HCT116 (cell line): ENCODE measurements at regions not wholly inside any gene's neighbourhood (a gene's known extent, or its start where the extent isn't known, plus 50 kb on each side); places are given as distances from the start of the nearest gene placed in this dataset.
"Not testable (repeated sequence)": the region's sequence is repeated elsewhere in the genome, so short reads cannot be mapped to it uniquely, and the experiment has no call there.

ENCODE experiments used
- ATAC-seq: fragments of 200-7000 bp; cut with Tn5 transposase; 2 replicates; pipeline ENCODE4 v1.9.1; 2020; ENCODE audit warnings: mild to moderate bottlenecking, moderate library complexity
- BruUV-seq: library from RNA; stranded (reverse); fragments of 400-500 nt; replicated peaks from 2 replicates; lab custom pipeline; 2021; lab: Mats Ljungman, UMichigan
- CTCF ChIA-PET: fragments of 300-600 bp; sonication (Branson Sonifier 250); formaldehyde crosslinking; loops from one replicate; lab custom pipeline; 2021; ENCODE audit warnings: antibody characterized with exemption; lab: Charles Lee
- POLR2A ChIA-PET: fragments of 300-600, 350-600 bp; sonication (Branson Sonifier 250); formaldehyde crosslinking; loops from one replicate; lab custom pipeline; 2021; ENCODE audit warnings: antibody characterized with exemption; lab: Charles Lee
- RAD21 ChIA-PET, 2 experiments: fragments of 300-600 bp; sonication (Branson Sonifier 250); formaldehyde crosslinking; loops; one replicate each; lab custom pipeline; 2023; ENCODE audit warnings: low total read pairs in 2 of 2; ENCODE audit not compliant: uncharacterized antibody in 2 of 2, unreplicated experiment in 2 of 2, low non-redundant PET in 1 of 2; lab: Charles Lee
- DNase-seq: peaks from one replicate; pipeline ENCODE4 v3.0.0-alpha.2; 2010; ENCODE audit warnings: low read depth, low spot score
- H2AFZ ChIP-seq: fragments of 200-600 bp; shearing (Covaris generic), sonication (generic); 2 replicates; pipeline ENCODE4 v1.6.1; 2017; ENCODE audit warnings: low read depth, mixed run types, mixed read lengths, antibody characterized with exemption, low read length; ENCODE audit not compliant: poor library complexity, severe bottlenecking
- H3K27ac ChIP-seq: 2 replicates; pipeline ENCODE4 v1.5.1; 2012; ENCODE audit warnings: low read depth, low read length
- H3K27me3 ChIP-seq: fragments of 200-600 bp; sonication (generic); 2 replicates; pipeline ENCODE4 v1.6.1; 2016; ENCODE audit warnings: mixed run types, low read length, mixed read lengths; ENCODE audit not compliant: insufficient read depth
- H3K36me3 ChIP-seq, 2 experiments: fragments of 200-500 bp in 1 of 2; fragments of 200-600 bp in 1 of 2; sonication (Bioruptor generic) in 1 of 2; sonication (generic) in 1 of 2; 2 replicates each; pipeline versions ENCODE4 v1.5.1 to v1.6.1; 2014 to 2016; ENCODE audit warnings: low read length in 2 of 2, inconsistent platforms in 1 of 2, mixed read lengths in 1 of 2, mixed run types in 1 of 2; ENCODE audit not compliant: insufficient read depth in 2 of 2, control insufficient read depth in 1 of 2
- H3K4me1 ChIP-seq, 2 experiments: fragments of 200-600 bp in 1 of 2; sonication (generic) in 1 of 2; 2 replicates each; pipeline versions ENCODE4 v1.5.1 to v1.6.1; 2012 to 2017; ENCODE audit warnings: low read length in 2 of 2, inconsistent platforms in 1 of 2, mild to moderate bottlenecking in 1 of 2, mixed read lengths in 1 of 2, mixed run types in 1 of 2, moderate library complexity in 1 of 2; ENCODE audit not compliant: insufficient read depth in 2 of 2, control insufficient read depth in 1 of 2
- H3K4me2 ChIP-seq: fragments of 200-600 bp; sonication (generic); 2 replicates; pipeline ENCODE4 v1.6.1; 2017; ENCODE audit warnings: mixed run types, low read length, mixed read lengths
- H3K4me3 ChIP-seq, 2 experiments: fragments of 200-600 bp in 1 of 2; sonication (generic) in 1 of 2; replicated peaks in 1 of 2; 2 replicates each; pipeline ENCODE4 v1.5.1; 2011 to 2016; ENCODE audit warnings: low read length in 2 of 2, control low read depth in 1 of 2, low read depth in 1 of 2, mild to moderate bottlenecking in 1 of 2, mixed read lengths in 1 of 2, mixed run types in 1 of 2
- H3K79me2 ChIP-seq: fragments of 200-600 bp; sonication (generic); 2 replicates; pipeline ENCODE4 v1.6.1; 2017; ENCODE audit warnings: mild to moderate bottlenecking, mixed run types, low read length, moderate library complexity, mixed read lengths; ENCODE audit not compliant: insufficient read depth
- H3K9ac ChIP-seq: fragments of 200-600 bp; sonication (generic); 2 replicates; pipeline ENCODE4 v1.6.1; 2016; ENCODE audit warnings: low read length, mixed read lengths
- H3K9me2 ChIP-seq: fragments of 200-600 bp; sonication (generic), shearing (Covaris generic); 2 replicates; pipeline ENCODE4 v1.6.1; 2017; ENCODE audit warnings: mixed run types, mild to moderate bottlenecking, moderate library complexity; ENCODE audit not compliant: insufficient read depth
- H3K9me3 ChIP-seq, 2 experiments: fragments of 200-500 bp in 1 of 2; fragments of 200-600 bp in 1 of 2; sonication (Bioruptor generic) in 1 of 2; sonication (generic) in 1 of 2; 2 replicates each; pipeline ENCODE4 v1.6.1; 2014 to 2017; ENCODE audit warnings: low read length in 2 of 2, mixed read lengths in 2 of 2, inconsistent platforms in 1 of 2, low read depth in 1 of 2, mild to moderate bottlenecking in 1 of 2, mixed run types in 1 of 2, moderate library complexity in 1 of 2; ENCODE audit not compliant: control insufficient read depth in 1 of 2, insufficient read depth in 1 of 2
- H4K20me1 ChIP-seq: fragments of 200-600 bp; sonication (generic), shearing (Covaris generic); 2 replicates; pipeline ENCODE4 v1.6.1; 2017; ENCODE audit warnings: mixed run types, mild to moderate bottlenecking, moderate library complexity; ENCODE audit not compliant: insufficient read depth
- CBX3 ChIP-seq: IDR thresholded peaks from 2 replicates; pipeline ENCODE4 v1.6.1; 2012; ENCODE audit warnings: low read depth
- CTCF ChIP-seq, 3 experiments: fragments of 200-600 bp in 1 of 3; sonication (generic) in 1 of 3; IDR thresholded peaks in 2 of 3; conservative IDR thresholded peaks in 1 of 3; 2 replicates each; pipeline ENCODE4 v1.5.1; 2012 to 2017; ENCODE audit warnings: low read depth in 2 of 3, low read length in 2 of 3, antibody characterized with exemption in 1 of 3, borderline replicate concordance in 1 of 3, control low read depth in 1 of 3, mild to moderate bottlenecking in 1 of 3, mixed read lengths in 1 of 3, mixed run types in 1 of 3, moderate library complexity in 1 of 3; ENCODE audit not compliant: insufficient read depth in 1 of 3
- EZH2phosphoT487 ChIP-seq: fragments of 200-600 bp; IDR thresholded peaks from 2 replicates; pipeline ENCODE4 v1.6.1; 2018; ENCODE audit warnings: antibody characterized with exemption, borderline replicate concordance
- FOSL1 ChIP-seq: IDR thresholded peaks from 2 replicates; pipeline ENCODE4 v1.6.1; 2012; ENCODE audit warnings: low read depth
- JUND ChIP-seq: IDR thresholded peaks from 2 replicates; pipeline ENCODE4 v1.6.1; 2012
- POLR2A ChIP-seq: IDR thresholded peaks from 2 replicates; pipeline ENCODE4 v1.7.0; 2011; ENCODE audit warnings: borderline replicate concordance; ENCODE audit not compliant: insufficient read depth, insufficient read length; ENCODE audit errors: extremely low read depth
- RAD21 ChIP-seq: IDR thresholded peaks from 2 replicates; pipeline ENCODE4 v1.6.1; 2012; ENCODE audit warnings: low read depth, mild to moderate bottlenecking
- REST ChIP-seq: IDR thresholded peaks from 2 replicates; pipeline ENCODE4 v1.6.1; 2012; ENCODE audit warnings: low read depth
- SRF ChIP-seq: IDR thresholded peaks from 2 replicates; pipeline ENCODE4 v1.6.1; 2012; ENCODE audit warnings: low read depth
- TCF7L2 ChIP-seq: IDR thresholded peaks from 2 replicates; pipeline ENCODE4 v1.7.0; 2011; ENCODE audit warnings: borderline replicate concordance, inconsistent platforms; ENCODE audit not compliant: insufficient read depth, insufficient read length; ENCODE audit errors: extremely low read depth
- YY1 ChIP-seq: IDR thresholded peaks from 2 replicates; pipeline ENCODE4 v1.6.1; 2011; ENCODE audit warnings: low read length, low read depth, moderate library complexity, mild to moderate bottlenecking; ENCODE audit not compliant: insufficient replicate concordance; ENCODE audit errors: extremely low read depth
- ZFX ChIP-seq: fragments of 450-650 bp; IDR thresholded peaks from 2 replicates; pipeline ENCODE4 v1.6.1; 2017
- ZNF274 ChIP-seq: fragments of 200-500 bp; sonication (Bioruptor generic); IDR thresholded peaks from 2 replicates; pipeline ENCODE4 v1.6.1; 2014; ENCODE audit warnings: mild to moderate bottlenecking, low read depth, low read length, inconsistent platforms
- intact Hi-C: fragments of 100-400 bp; cut with micrococcal nuclease; formaldehyde crosslinking; loops from 2 replicates; pipeline ENCODE4 v1.10.0; 2022

GRCh38 chr3:18177271-18177670 is 247.9 kb downstream of the SATB1 start:
- DNase-seq = no peak
- Histone ChIP-seq H3K79me2 (no peaks in the 10 kb centered on the region), H3K4me2 (no peak overlapping the region), H3K4me3 (no peak overlapping the region), H3K27me3 (no peaks in the 10 kb centered on the region), H3K9me2 (no peaks in the 10 kb centered on the region), H4K20me1 (no peaks in the 10 kb centered on the region), H2AFZ (no peak overlapping the region), H3K36me3 (no peaks in the 10 kb centered on the region), H3K9me3 (no peaks in the 10 kb centered on the region), H3K4me1 (no peaks in the 10 kb centered on the region), H3K9ac (no peak overlapping the region), H3K27ac (no peak overlapping the region)
- no TSS peak for BruUV-seq
- ATAC-seq = no peak
- POLR2A ChIA-PET = no interaction called here
- RAD21 ChIA-PET = no interaction called here
- intact Hi-C loops = no loop called here
- CTCF ChIA-PET = no interaction called here
- TF ChIP-seq ZFX = no peak
- no peak for TF ChIP-seq CBX3
- no peak for TF ChIP-seq SRF
- no peak for TF ChIP-seq CTCF (IDR thresholded peaks at IDR 0.05 in 2 of 3, conservative IDR thresholded peaks at IDR 0.05 in 1 of 3; ENCODE audit: borderline replicate concordance in 1 of 3, insufficient read depth in 1 of 3, low read depth in 2 of 3, low read length in 2 of 3)
- no peak for TF ChIP-seq YY1
- no peak for TF ChIP-seq RAD21
- TF ChIP-seq REST = no peak
- TF ChIP-seq ZNF274 = no peak
- no peak for TF ChIP-seq POLR2A
- TF ChIP-seq JUND = no peak
- no peak for TF ChIP-seq EZH2phosphoT487
- TF ChIP-seq FOSL1 = no peak
- TF ChIP-seq TCF7L2 = no peak

GRCh38 chr3:18173891-18174290 is 251.2 kb downstream of the SATB1 start:
- BruUV-seq, POLR2A ChIA-PET, intact Hi-C loops, H2AFZ ChIP-seq, H4K20me1 ChIP-seq, H3K79me2 ChIP-seq, ATAC-seq, H3K9me2 ChIP-seq, H3K27me3 ChIP-seq, H3K27ac ChIP-seq, H3K4me3 ChIP-seq, DNase-seq, H3K36me3 ChIP-seq, H3K9me3 ChIP-seq, H3K9ac ChIP-seq, CTCF ChIA-PET, H3K4me1 ChIP-seq, RAD21 ChIA-PET, H3K4me2 ChIP-seq: not testable (repeated sequence)
